OCI-LY1 (cell line): ENCODE measurements at regions not wholly inside any gene's neighbourhood (a gene's known extent, or its start where the extent isn't known, plus 50 kb on each side); places are given as distances from the start of the nearest gene placed in this dataset.

ENCODE experiments used
- H2AFZ ChIP-seq: fragments of 200-600 bp; sonication (generic), shearing (Covaris generic); 2 replicates; pipeline ENCODE4 v1.6.0; 2014; ENCODE audit warnings: antibody characterized with exemption, mild to moderate bottlenecking, low read length
- H3F3A ChIP-seq: fragments of 200-600 bp; sonication (generic), shearing (Covaris generic); 2 replicates; pipeline ENCODE4 v1.6.0; 2014; ENCODE audit warnings: mild to moderate bottlenecking, antibody characterized with exemption, low read length, moderate library complexity; ENCODE audit not compliant: insufficient read depth
- H3K27ac ChIP-seq: fragments of 200-600 bp; sonication (generic); 2 replicates; pipeline ENCODE4 v1.5.1; 2014; ENCODE audit warnings: low read length, mixed run types, mild to moderate bottlenecking, low read depth; ENCODE audit not compliant: poor library complexity, severe bottlenecking
- H3K27me3 ChIP-seq: fragments of 200-600 bp; sonication (generic); 2 replicates; pipeline ENCODE4 v1.6.0; 2014; ENCODE audit warnings: antibody characterized with exemption, mild to moderate bottlenecking, low read length, moderate library complexity; ENCODE audit not compliant: insufficient read depth
- H3K36me3 ChIP-seq: fragments of 200-600 bp; sonication (generic); 2 replicates; pipeline ENCODE4 v1.6.1; 2014; ENCODE audit warnings: mild to moderate bottlenecking, antibody characterized with exemption, low read length, moderate library complexity, mixed read lengths; ENCODE audit not compliant: insufficient read depth
- H3K4me1 ChIP-seq: fragments of 200-600 bp; sonication (generic); 2 replicates; pipeline ENCODE4 v1.5.1; 2014; ENCODE audit warnings: mild to moderate bottlenecking, low read length, moderate library complexity; ENCODE audit not compliant: insufficient read depth, severe bottlenecking
- H3K4me2 ChIP-seq: fragments of 200-600 bp; sonication (generic), shearing (Covaris generic); 2 replicates; pipeline ENCODE4 v1.6.1; 2014; ENCODE audit warnings: low read length
- H3K4me3 ChIP-seq: fragments of 200-600 bp; sonication (generic); 2 replicates; pipeline ENCODE4 v1.5.1; 2014; ENCODE audit warnings: low read length, low read depth, mild to moderate bottlenecking, mixed read lengths; ENCODE audit not compliant: poor library complexity, severe bottlenecking
- H3K79me2 ChIP-seq: fragments of 200-600 bp; shearing (Covaris generic); 2 replicates; pipeline ENCODE4 v1.6.1; 2016; ENCODE audit warnings: mixed run types, low read length, mixed read lengths; ENCODE audit not compliant: insufficient read depth
- H3K9ac ChIP-seq: fragments of 200-600 bp; sonication (generic), shearing (Covaris generic); 2 replicates; pipeline ENCODE4 v1.6.1; 2014; ENCODE audit warnings: mild to moderate bottlenecking, low read length, mixed read lengths
- H3K9me2 ChIP-seq: fragments of 200-600 bp; sonication (generic), shearing (Covaris generic); 2 replicates; pipeline ENCODE4 v1.6.1; 2014; ENCODE audit warnings: low read depth, mild to moderate bottlenecking, low read length, mixed read lengths
- H3K9me3 ChIP-seq: fragments of 200-600 bp; shearing (Covaris generic); 2 replicates; pipeline ENCODE4 v1.6.1; 2014; ENCODE audit warnings: low read length, mixed read lengths
- H4K20me1 ChIP-seq: fragments of 200-600 bp; sonication (generic), shearing (Covaris generic); 2 replicates; pipeline ENCODE4 v1.6.0; 2016; ENCODE audit warnings: mild to moderate bottlenecking, low read length; ENCODE audit not compliant: insufficient read depth
- CTCF ChIP-seq: fragments of 200-600 bp; sonication (generic), shearing (Covaris generic); IDR thresholded peaks from 2 replicates; pipeline ENCODE4 v1.5.1; 2017; ENCODE audit warnings: mild to moderate bottlenecking, antibody characterized with exemption, low read length, moderate library complexity, mixed read lengths
- EZH2 ChIP-seq: fragments of 200-600 bp; sonication (generic), shearing (Covaris generic); IDR thresholded peaks from 2 replicates; pipeline ENCODE4 v1.8.0; 2017; ENCODE audit warnings: borderline replicate concordance, mixed run types, mild to moderate bottlenecking, antibody characterized with exemption, low read length, moderate library complexity, mixed read lengths

GRCh38 chr3:20546636-20547035, 360.6 kb upstream of the SGO1 start:
- Histone ChIP-seq H2AFZ (no peak overlapping the region), H3K9ac (no peak overlapping the region), H3K27me3 (no peaks in the 10 kb centered on the region), H3K36me3 (no peaks in the 10 kb centered on the region), H4K20me1 (no peaks in the 10 kb centered on the region), H3F3A (no peaks in the 10 kb centered on the region), H3K9me2 (no peaks in the 10 kb centered on the region), H3K79me2 (no peaks in the 10 kb centered on the region), H3K4me2 (no peak overlapping the region), H3K4me1 (no peaks in the 10 kb centered on the region), H3K4me3 (no peak overlapping the region), H3K27ac (no peak overlapping the region), H3K9me3 (no peaks in the 10 kb centered on the region)
- TF ChIP-seq CTCF (no peak), EZH2 (no peak)

GRCh38 chr3:20543535-20544226, 357.7 kb upstream of the SGO1 start:
- no peaks in the 10 kb centered on the region for H3F3A ChIP-seq

GRCh38 chr3:20540066-20540465, 354.1 kb upstream of the SGO1 start:
- no peaks in the 10 kb centered on the region for H3K9me3 ChIP-seq
- no peak overlapping the region for H2AFZ ChIP-seq
- no peaks in the 10 kb centered on the region for H3F3A ChIP-seq
- no peak overlapping the region for H3K4me2 ChIP-seq
- no peaks in the 10 kb centered on the region for H3K27me3 ChIP-seq
- no peaks in the 10 kb centered on the region for H3K36me3 ChIP-seq
- no peaks in the 10 kb centered on the region for H4K20me1 ChIP-seq
- no peaks in the 10 kb centered on the region for H3K4me1 ChIP-seq
- H3K9ac ChIP-seq: no peak overlapping the region
- H3K9me2 ChIP-seq: no peaks in the 10 kb centered on the region
- H3K4me3 ChIP-seq: no peak overlapping the region
- H3K27ac ChIP-seq: no peak overlapping the region
- no peak for TF ChIP-seq EZH2
- no peak for TF ChIP-seq CTCF
- H3K79me2 ChIP-seq: no peaks in the 10 kb centered on the region

More at GRCh38 chr3:20543535-20544226, 357.7 kb upstream of the SGO1 start:
- Histone ChIP-seq H3K27me3 (no peaks in the 10 kb centered on the region), H3K4me1 (no peaks in the 10 kb centered on the region), H2AFZ (no peak overlapping the region), H3K9me2 (no peaks in the 10 kb centered on the region), H3K9ac (no peak overlapping the region), H3K4me3 (no peak overlapping the region), H3K27ac (no peak overlapping the region), H3K36me3 (no peaks in the 10 kb centered on the region), H3K9me3 (no peaks in the 10 kb centered on the region), H3K4me2 (no peak overlapping the region), H3K79me2 (no peaks in the 10 kb centered on the region), H4K20me1 (no peaks in the 10 kb centered on the region)
- TF ChIP-seq CTCF (no peak), EZH2 (no peak)
